OCI-LY1 (cell line): ENCODE measurements at regions not wholly inside any gene's neighbourhood (a gene's known extent, or its start where the extent isn't known, plus 50 kb on each side); places are given as distances from the start of the nearest gene placed in this dataset.

Experiments
- EZH2 ChIP-seq: fragments of 200-600 bp; sonication (generic), shearing (Covaris generic); IDR thresholded peaks from 2 replicates; pipeline ENCODE4 v1.8.0; 2017; ENCODE audit warnings: borderline replicate concordance, mixed run types, mild to moderate bottlenecking, antibody characterized with exemption, low read length, moderate library complexity, mixed read lengths
- TF ChIP-seq, protein P1 (sequence below): fragments of 200-600 bp; sonication (generic), shearing (Covaris generic); IDR thresholded peaks from 2 replicates; pipeline ENCODE4 v1.5.1; 2017; ENCODE audit warnings: mild to moderate bottlenecking, antibody characterized with exemption, low read length, moderate library complexity, mixed read lengths

- TF ChIP-seq, protein P1, sequence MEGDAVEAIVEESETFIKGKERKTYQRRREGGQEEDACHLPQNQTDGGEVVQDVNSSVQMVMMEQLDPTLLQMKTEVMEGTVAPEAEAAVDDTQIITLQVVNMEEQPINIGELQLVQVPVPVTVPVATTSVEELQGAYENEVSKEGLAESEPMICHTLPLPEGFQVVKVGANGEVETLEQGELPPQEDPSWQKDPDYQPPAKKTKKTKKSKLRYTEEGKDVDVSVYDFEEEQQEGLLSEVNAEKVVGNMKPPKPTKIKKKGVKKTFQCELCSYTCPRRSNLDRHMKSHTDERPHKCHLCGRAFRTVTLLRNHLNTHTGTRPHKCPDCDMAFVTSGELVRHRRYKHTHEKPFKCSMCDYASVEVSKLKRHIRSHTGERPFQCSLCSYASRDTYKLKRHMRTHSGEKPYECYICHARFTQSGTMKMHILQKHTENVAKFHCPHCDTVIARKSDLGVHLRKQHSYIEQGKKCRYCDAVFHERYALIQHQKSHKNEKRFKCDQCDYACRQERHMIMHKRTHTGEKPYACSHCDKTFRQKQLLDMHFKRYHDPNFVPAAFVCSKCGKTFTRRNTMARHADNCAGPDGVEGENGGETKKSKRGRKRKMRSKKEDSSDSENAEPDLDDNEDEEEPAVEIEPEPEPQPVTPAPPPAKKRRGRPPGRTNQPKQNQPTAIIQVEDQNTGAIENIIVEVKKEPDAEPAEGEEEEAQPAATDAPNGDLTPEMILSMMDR: no peak
- TF ChIP-seq EZH2: no peak
Measured at GRCh38 chr13:111539252-111539651, 218.8 kb downstream of the TEX29 start.
